Left ventricle myocardium inferior (tissue), 1 donor: ENCODE measurements at regions not wholly inside any gene's neighbourhood (a gene's known extent, or its start where the extent isn't known, plus 50 kb on each side); places are given as distances from the start of the nearest gene placed in this dataset.

Experiments used
- DNase-seq: peaks from one replicate; pipeline ENCODE4 v3.0.0-alpha.2; 2020
- H3K27ac ChIP-seq: fragments of 200-600 bp; replicated peaks from 2 replicates; pipeline ENCODE4 v1.8.0; 2021
- H3K27me3 ChIP-seq: fragments of 200-600 bp; 2 replicates; pipeline ENCODE4 v1.8.0; 2021; ENCODE audit warnings: low read depth
- H3K36me3 ChIP-seq: fragments of 200-600 bp; 2 replicates; pipeline ENCODE4 v1.8.0; 2021
- H3K4me1 ChIP-seq: fragments of 200-600 bp; 2 replicates; pipeline ENCODE4 v1.8.0; 2021
- H3K4me3 ChIP-seq: fragments of 200-600 bp; 2 replicates; pipeline ENCODE4 v1.8.0; 2021; ENCODE audit warnings: mild to moderate bottlenecking, moderate library complexity
- H3K9me3 ChIP-seq: fragments of 200-600 bp; replicated peaks from 2 replicates; pipeline ENCODE4 v1.8.0; 2021
- CTCF ChIP-seq: fragments of 200-600 bp; IDR thresholded peaks from 2 replicates; pipeline ENCODE4 v1.8.0; 2021; ENCODE audit warnings: antibody characterized with exemption, mild to moderate bottlenecking, borderline replicate concordance
- intact Hi-C: fragments of 100-400 bp; cut with micrococcal nuclease; formaldehyde crosslinking; loops from one replicate; pipeline ENCODE4 v1.11.0; 2022
- donor health status: DM: no; HTN: yes; CAD: no; lungs with severe emphysema.

- peak; percentile 59 for DNase-seq
- Histone ChIP-seq H3K4me3 (no peak overlapping the region), H3K9me3 (no peaks in the 10 kb centered on the region), H3K27me3 (no peaks in the 10 kb centered on the region), H3K27ac (no peak overlapping the region), H3K36me3 (no peaks in the 10 kb centered on the region), H3K4me1 (no peaks in the 10 kb centered on the region)
- intact Hi-C loops = no loop called here
- TF ChIP-seq CTCF = peak; percentile 73
These were observed 136.4 kb downstream of the ZNF674 start for GRCh38 chrX:46408553-46409407.

DNA sequence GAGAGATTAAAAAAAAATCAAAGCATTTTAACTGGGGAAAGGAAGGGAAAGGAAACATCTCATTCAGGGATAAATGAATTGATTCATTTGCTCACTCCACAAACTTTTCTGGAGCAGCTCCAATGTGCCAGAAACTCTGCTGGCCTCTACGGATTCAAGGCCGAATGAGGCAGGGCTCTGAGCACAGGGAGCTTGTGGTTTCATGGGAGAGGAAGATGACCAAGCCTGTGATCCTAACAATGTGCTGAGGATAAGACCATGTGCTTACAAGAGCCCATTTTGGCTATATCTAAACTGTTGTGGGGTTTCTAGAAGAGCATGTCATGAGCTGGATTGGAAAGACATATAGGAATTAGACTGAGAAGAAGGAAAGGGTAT lies 137.5 kb downstream of the ZNF674 start:
- intact Hi-C loops = no loop called here
- no peak for TF ChIP-seq CTCF
- H3K4me3 ChIP-seq = no peak overlapping the region
- H3K4me1 ChIP-seq = no peaks in the 10 kb centered on the region
- no peak overlapping the region for H3K27ac ChIP-seq
- no peak for DNase-seq
- H3K27me3 ChIP-seq = no peaks in the 10 kb centered on the region
- H3K36me3 ChIP-seq = no peaks in the 10 kb centered on the region
- H3K9me3 ChIP-seq = no peaks in the 10 kb centered on the region

DNA sequence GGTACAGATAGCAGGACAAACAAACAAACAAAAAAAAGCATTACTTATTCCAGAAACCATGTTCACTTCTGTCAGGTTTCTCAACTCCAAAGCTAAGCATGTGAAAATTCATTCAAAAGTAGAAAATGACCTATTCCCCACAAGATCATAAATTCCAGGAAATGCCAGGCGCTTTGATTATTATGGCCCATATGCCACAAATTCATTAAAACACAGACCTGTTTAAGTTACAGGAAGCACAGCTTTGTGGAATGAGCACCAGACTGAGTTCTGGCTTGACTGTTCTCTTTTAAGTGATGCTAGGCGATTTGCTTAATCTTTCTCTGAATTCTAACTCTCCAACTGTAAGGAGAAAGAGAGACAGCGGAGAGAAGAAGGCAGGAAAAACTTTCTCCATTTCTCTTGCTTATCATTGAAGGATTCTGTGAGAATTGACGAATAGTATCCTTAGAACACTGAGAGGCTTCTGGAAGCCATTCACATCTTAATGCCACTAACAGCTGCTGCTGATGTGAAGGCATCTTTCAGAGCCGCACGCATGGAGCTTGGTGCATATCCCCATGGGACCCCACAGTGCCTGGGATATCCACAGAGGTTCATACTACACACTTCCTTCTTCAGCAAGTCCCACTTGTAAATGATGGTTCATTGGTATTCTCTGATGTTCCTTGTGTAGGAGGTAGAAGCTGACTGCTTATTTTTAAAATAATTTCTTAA lies 138.0 kb downstream of the ZNF674 start:
- H3K9me3 ChIP-seq = no peaks in the 10 kb centered on the region
- no peaks in the 10 kb centered on the region for H3K36me3 ChIP-seq
- DNase-seq = no peak
- no peak for TF ChIP-seq CTCF
- no peaks in the 10 kb centered on the region for H3K27me3 ChIP-seq
- intact Hi-C loops = no loop called here
- H3K27ac ChIP-seq = no peak overlapping the region
- no peaks in the 10 kb centered on the region for H3K4me1 ChIP-seq
- H3K4me3 ChIP-seq = no peak overlapping the region

DNA sequence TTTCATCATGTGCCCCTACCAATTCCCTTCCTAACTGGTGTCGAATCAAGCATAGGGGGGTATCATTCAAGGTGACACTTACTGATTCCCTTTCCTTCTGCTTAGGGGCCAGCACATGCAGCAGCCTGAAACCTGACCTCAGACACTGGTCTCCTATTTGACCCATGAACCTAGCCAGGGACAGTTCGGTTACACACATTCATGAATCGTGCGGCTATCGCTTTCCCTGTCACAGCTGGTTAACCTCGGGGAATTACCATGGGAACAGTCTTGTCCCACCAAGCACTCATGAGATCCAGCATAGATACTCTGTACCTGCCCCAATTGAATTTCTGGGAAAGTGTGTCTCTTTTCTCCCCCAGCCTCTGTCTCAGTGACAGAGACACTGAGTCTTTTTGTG lies 140.4 kb downstream of the ZNF674 start:
- H3K27me3 ChIP-seq = no peaks in the 10 kb centered on the region
- no peaks in the 10 kb centered on the region for H3K36me3 ChIP-seq
- no peaks in the 10 kb centered on the region for H3K4me1 ChIP-seq
- H3K9me3 ChIP-seq = no peaks in the 10 kb centered on the region
- intact Hi-C loops = no loop called here
- no peak overlapping the region for H3K4me3 ChIP-seq
- no peak for TF ChIP-seq CTCF
- no peak overlapping the region for H3K27ac ChIP-seq
- DNase-seq = no peak

GRCh38 chrX:46400530-46401443 lies 144.4 kb downstream of the ZNF674 start:
- TF ChIP-seq CTCF = no peak
- no peaks in the 10 kb centered on the region for H3K9me3 ChIP-seq
- no peaks in the 10 kb centered on the region for H3K36me3 ChIP-seq
- no peak overlapping the region for H3K4me3 ChIP-seq
- no peaks in the 10 kb centered on the region for H3K27me3 ChIP-seq
- H3K4me1 ChIP-seq = no peaks in the 10 kb centered on the region
- intact Hi-C loops = no loop called here
- DNase-seq = no peak
- no peak overlapping the region for H3K27ac ChIP-seq
